ENCODE measurements at regions not wholly inside any gene's neighbourhood (a gene's known extent, or its start where the extent isn't known, plus 50 kb on each side); places are given as distances from the start of the nearest gene placed in this dataset.

DNA sequence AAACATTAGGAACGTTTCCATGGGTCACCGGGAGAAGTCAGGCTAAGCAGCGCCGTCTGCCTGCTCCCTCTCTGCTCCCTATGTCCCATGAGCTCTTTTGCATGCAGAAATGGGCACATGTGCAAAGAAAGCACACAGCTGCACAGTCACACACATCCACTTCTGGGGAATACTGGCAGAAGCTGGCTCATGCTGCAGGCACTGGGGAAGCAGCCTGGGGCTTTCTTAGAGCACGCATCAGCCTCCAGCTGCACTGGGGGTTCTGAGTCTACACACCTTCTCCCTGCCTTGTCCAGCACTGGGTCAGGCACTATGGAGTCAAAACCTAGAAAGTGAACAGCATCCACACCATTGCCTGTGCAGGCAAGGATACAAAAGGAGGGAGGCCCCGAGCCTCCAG is 76.1 kb upstream of the FOXQ1 start:
- no TSS peak for BruUV-seq (replicated peaks)
- FAIRE-seq (no peak), DNase-seq (ENCODE audit: low read depth, low spot score) (no peak), ATAC-seq (no peak)
- POLR2A ChIA-PET, result no interaction called here
- SMC1A ChIA-PET (ENCODE audit: uncharacterized antibody, unreplicated experiment), result no interaction called here
- no peak overlapping the region for H3K27ac ChIP-seq (ENCODE audit: control insufficient read depth, insufficient read depth)
- no peaks in the 10 kb centered on the region for H4K20me1 ChIP-seq (ENCODE audit: control insufficient read depth, insufficient read depth)
- RAD21 ChIA-PET (ENCODE audit: unreplicated experiment), result no interaction called here
- no peak overlapping the region for H3K9ac ChIP-seq (ENCODE audit: control insufficient read depth, insufficient read depth, low read length)
- intact Hi-C loops (cut with micrococcal nuclease; ENCODE audit: unreplicated experiment), result no loop called here
- TF ChIP-seq, protein P1, sequence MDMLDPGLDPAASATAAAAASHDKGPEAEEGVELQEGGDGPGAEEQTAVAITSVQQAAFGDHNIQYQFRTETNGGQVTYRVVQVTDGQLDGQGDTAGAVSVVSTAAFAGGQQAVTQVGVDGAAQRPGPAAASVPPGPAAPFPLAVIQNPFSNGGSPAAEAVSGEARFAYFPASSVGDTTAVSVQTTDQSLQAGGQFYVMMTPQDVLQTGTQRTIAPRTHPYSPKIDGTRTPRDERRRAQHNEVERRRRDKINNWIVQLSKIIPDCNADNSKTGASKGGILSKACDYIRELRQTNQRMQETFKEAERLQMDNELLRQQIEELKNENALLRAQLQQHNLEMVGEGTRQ (IDR thresholded peaks at IDR 0.05; ENCODE audit: borderline replicate concordance, low read depth, low read length), result no peak
- TF ChIP-seq FOXK2 (IDR thresholded peaks at IDR 0.05) (no peak), ZNF384 (IDR thresholded peaks at IDR 0.05; ENCODE audit: borderline replicate concordance, low read depth, low read length) (no peak), TCF3 (IDR thresholded peaks at IDR 0.05; ENCODE audit: borderline replicate concordance, insufficient read depth, low read depth, low read length) (no peak), NBN (IDR thresholded peaks at IDR 0.05) (no peak), TBL1XR1 (IDR thresholded peaks at IDR 0.05; ENCODE audit: low read depth, low read length) (no peak), STAT3 (IDR thresholded peaks at IDR 0.05; ENCODE audit: low read depth, low read length) (no peak), ZNF622 (IDR thresholded peaks at IDR 0.05) (no peak), BRCA1 (IDR thresholded peaks at IDR 0.05; ENCODE audit: low read depth, low read length) (no peak), STAT1 (conservative IDR thresholded peaks at IDR 0.05) (no peak), BACH1 (IDR thresholded peaks at IDR 0.05; ENCODE audit: borderline replicate concordance) (no peak), CREB1 (IDR thresholded peaks at IDR 0.05; ENCODE audit: low read depth) (no peak)
- TF ChIP-seq, protein P2, sequence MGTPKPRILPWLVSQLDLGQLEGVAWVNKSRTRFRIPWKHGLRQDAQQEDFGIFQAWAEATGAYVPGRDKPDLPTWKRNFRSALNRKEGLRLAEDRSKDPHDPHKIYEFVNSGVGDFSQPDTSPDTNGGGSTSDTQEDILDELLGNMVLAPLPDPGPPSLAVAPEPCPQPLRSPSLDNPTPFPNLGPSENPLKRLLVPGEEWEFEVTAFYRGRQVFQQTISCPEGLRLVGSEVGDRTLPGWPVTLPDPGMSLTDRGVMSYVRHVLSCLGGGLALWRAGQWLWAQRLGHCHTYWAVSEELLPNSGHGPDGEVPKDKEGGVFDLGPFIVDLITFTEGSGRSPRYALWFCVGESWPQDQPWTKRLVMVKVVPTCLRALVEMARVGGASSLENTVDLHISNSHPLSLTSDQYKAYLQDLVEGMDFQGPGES (IDR thresholded peaks at IDR 0.05), result no peak
- TF ChIP-seq, protein P3, sequence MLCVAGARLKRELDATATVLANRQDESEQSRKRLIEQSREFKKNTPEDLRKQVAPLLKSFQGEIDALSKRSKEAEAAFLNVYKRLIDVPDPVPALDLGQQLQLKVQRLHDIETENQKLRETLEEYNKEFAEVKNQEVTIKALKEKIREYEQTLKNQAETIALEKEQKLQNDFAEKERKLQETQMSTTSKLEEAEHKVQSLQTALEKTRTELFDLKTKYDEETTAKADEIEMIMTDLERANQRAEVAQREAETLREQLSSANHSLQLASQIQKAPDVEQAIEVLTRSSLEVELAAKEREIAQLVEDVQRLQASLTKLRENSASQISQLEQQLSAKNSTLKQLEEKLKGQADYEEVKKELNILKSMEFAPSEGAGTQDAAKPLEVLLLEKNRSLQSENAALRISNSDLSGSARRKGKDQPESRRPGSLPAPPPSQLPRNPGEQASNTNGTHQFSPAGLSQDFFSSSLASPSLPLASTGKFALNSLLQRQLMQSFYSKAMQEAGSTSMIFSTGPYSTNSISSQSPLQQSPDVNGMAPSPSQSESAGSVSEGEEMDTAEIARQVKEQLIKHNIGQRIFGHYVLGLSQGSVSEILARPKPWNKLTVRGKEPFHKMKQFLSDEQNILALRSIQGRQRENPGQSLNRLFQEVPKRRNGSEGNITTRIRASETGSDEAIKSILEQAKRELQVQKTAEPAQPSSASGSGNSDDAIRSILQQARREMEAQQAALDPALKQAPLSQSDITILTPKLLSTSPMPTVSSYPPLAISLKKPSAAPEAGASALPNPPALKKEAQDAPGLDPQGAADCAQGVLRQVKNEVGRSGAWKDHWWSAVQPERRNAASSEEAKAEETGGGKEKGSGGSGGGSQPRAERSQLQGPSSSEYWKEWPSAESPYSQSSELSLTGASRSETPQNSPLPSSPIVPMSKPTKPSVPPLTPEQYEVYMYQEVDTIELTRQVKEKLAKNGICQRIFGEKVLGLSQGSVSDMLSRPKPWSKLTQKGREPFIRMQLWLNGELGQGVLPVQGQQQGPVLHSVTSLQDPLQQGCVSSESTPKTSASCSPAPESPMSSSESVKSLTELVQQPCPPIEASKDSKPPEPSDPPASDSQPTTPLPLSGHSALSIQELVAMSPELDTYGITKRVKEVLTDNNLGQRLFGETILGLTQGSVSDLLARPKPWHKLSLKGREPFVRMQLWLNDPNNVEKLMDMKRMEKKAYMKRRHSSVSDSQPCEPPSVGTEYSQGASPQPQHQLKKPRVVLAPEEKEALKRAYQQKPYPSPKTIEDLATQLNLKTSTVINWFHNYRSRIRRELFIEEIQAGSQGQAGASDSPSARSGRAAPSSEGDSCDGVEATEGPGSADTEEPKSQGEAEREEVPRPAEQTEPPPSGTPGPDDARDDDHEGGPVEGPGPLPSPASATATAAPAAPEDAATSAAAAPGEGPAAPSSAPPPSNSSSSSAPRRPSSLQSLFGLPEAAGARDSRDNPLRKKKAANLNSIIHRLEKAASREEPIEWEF (IDR thresholded peaks at IDR 0.05; ENCODE audit: insufficient replicate concordance, low read depth, low read length), result no peak
- TF ChIP-seq, protein P4, sequence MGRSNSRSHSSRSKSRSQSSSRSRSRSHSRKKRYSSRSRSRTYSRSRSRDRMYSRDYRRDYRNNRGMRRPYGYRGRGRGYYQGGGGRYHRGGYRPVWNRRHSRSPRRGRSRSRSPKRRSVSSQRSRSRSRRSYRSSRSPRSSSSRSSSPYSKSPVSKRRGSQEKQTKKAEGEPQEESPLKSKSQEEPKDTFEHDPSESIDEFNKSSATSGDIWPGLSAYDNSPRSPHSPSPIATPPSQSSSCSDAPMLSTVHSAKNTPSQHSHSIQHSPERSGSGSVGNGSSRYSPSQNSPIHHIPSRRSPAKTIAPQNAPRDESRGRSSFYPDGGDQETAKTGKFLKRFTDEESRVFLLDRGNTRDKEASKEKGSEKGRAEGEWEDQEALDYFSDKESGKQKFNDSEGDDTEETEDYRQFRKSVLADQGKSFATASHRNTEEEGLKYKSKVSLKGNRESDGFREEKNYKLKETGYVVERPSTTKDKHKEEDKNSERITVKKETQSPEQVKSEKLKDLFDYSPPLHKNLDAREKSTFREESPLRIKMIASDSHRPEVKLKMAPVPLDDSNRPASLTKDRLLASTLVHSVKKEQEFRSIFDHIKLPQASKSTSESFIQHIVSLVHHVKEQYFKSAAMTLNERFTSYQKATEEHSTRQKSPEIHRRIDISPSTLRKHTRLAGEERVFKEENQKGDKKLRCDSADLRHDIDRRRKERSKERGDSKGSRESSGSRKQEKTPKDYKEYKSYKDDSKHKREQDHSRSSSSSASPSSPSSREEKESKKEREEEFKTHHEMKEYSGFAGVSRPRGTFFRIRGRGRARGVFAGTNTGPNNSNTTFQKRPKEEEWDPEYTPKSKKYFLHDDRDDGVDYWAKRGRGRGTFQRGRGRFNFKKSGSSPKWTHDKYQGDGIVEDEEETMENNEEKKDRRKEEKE (IDR thresholded peaks at IDR 0.05), result no peak
- H3K27me3 ChIP-seq (replicated peaks in 1 of 2; ENCODE audit: control insufficient read depth in 2 of 2, insufficient read depth in 2 of 2, low read length in 1 of 2), result no peaks in the 10 kb centered on the region; a peak in 2 of 4 replicates
- H3K4me2 ChIP-seq (ENCODE audit: control insufficient read depth, insufficient read depth), result no peak overlapping the region
- no peaks in the 10 kb centered on the region for H3K4me1 ChIP-seq (ENCODE audit: control insufficient read depth, insufficient read depth, low read length)
- H3K36me3 ChIP-seq (ENCODE audit: control insufficient read depth in 2 of 2, insufficient read depth in 2 of 2, low read length in 1 of 2), result no peaks in the 10 kb centered on the region
- no peaks in the 10 kb centered on the region for H3K79me2 ChIP-seq (ENCODE audit: control insufficient read depth, insufficient read depth, low read length)
- no peak overlapping the region for H3K4me3 ChIP-seq
- in situ Hi-C loops (cut with MboI), result no loop called here
- H2AFZ ChIP-seq (ENCODE audit: control insufficient read depth, low read depth, low read length), result no peak overlapping the region
- WGBS (ENCODE audit: insufficient coverage, insufficient replicate concordance, low lambda C conversion rate, missing lambda C conversion rate), result 46% methylated on average over 6 of the region's 6 CpGs
- H3K9me3 ChIP-seq (replicated peaks; ENCODE audit: control insufficient read depth, insufficient read depth, low read length), result no peaks in the 10 kb centered on the region
- CTCF ChIA-PET, result no interaction called here

Measured in GM12878 (cell line).